Body of pancreas (tissue), 4 donors: ENCODE measurements at regions not wholly inside any gene's neighbourhood (a gene's known extent, or its start where the extent isn't known, plus 50 kb on each side); places are given as distances from the start of the nearest gene placed in this dataset.

Experiments used
- ATAC-seq: fragments of 150-250 bp; one replicate; pipeline ENCODE4 v1.9.1; 2016
- DNase-seq, 4 donors: peaks; one replicate each; pipeline ENCODE4 v3.0.0-alpha.2; 2019
- H3K27ac ChIP-seq, 4 donors: fragments of 200-600 bp; sonication (generic); 1 replicate in 3 of 4; 2 replicates in 1 of 4; pipeline versions ENCODE4 v1.5.1 to v1.6.1; 2016 to 2019; ENCODE audit warnings: mild to moderate bottlenecking in 1 of 4, mixed read lengths in 1 of 4, moderate library complexity in 1 of 4
- H3K27me3 ChIP-seq, 2 donors: fragments of 200-600 bp; sonication (generic); one replicate each; pipeline ENCODE4 v1.6.0; 2016; ENCODE audit warnings: mild to moderate bottlenecking in 1 of 2
- H3K36me3 ChIP-seq, 2 donors: fragments of 200-600 bp; sonication (generic); replicated peaks in 1 of 2; 2 replicates each; pipeline ENCODE4 v1.5.1; 2016; ENCODE audit warnings: low read depth in 2 of 2; ENCODE audit not compliant: insufficient read depth in 1 of 2
- H3K4me1 ChIP-seq: fragments of 200-600 bp; sonication (generic); one replicate; pipeline ENCODE4 v1.6.0; 2016
- H3K4me3 ChIP-seq, 2 donors: fragments of 200-600 bp; sonication (generic); 1 replicate in 1 of 2; 2 replicates in 1 of 2; pipeline ENCODE4 v1.5.1; 2016 to 2019
- H3K9me3 ChIP-seq, 3 donors: fragments of 200-600 bp; sonication (generic); 1 replicate in 2 of 3; 2 replicates in 1 of 3; pipeline ENCODE4 v1.5.1; 2016
- POLR2A ChIP-seq, 3 donors: fragments of 450-650 bp; IDR thresholded peaks; one replicate each; pipeline ENCODE4 v1.6.1; 2016; ENCODE audit warnings: antibody characterized with exemption in 3 of 3, mild to moderate bottlenecking in 2 of 3
- WGBS, 2 donors: methylation state at CpG; one replicate each; pipeline ENCODE4 v1.1.5; 2017; 5-methylcytosine and 5-hydroxymethylcytosine counted together
- intact Hi-C: fragments of 100-400 bp; cut with DNase I; formaldehyde crosslinking; loops from one replicate; pipeline ENCODE4 v1.15.1; 2023
- TF ChIP-seq, protein P1 (sequence below), 7 experiments: fragments of 450-650 bp in 4 of 7; fragments of 200-600 bp in 3 of 7; sonication (generic) in 3 of 7; IDR thresholded peaks; one replicate each; pipeline ENCODE4 v1.5.1; 2016 to 2019; ENCODE audit warnings: antibody characterized with exemption in 7 of 7

DNA sequence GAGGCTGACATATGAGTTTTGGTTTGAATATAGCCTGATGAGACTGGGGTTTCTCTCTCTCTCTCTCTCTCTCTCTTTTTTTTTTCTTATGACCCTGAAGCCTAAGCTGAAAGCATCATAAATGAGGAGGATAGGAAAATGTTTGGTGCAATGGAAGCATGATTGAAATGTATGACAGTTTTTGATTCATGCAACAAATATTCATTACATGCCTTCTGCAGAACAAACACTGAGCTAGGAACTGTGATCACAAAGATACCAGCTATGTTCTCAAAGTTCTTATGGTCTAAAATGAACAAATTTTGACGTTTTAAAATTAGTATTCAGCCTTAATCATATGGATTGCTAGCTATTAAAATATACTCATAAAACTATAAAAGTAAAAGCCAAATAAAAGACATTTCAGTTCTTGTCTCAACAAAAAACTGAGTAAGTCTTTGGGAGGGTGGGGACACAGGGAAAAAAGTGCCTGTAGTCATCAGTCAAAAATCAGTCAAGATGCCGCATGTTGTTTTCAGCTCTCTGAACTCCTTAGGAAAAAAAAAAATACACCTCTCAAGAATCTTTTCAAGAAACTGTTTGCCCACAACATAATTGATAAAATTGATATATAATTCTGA lies 57.2 kb downstream of the NKX6-1 start:
- DNase-seq (no peak), ATAC-seq (no peak)
- no peaks in the 10 kb centered on the region for H3K4me1 ChIP-seq
- intact Hi-C loops: no loop called here
- no peaks in the 10 kb centered on the region for H3K36me3 ChIP-seq
- no peak for TF ChIP-seq POLR2A (IDR thresholded peaks at IDR 0.05)
- TF ChIP-seq, protein P1, sequence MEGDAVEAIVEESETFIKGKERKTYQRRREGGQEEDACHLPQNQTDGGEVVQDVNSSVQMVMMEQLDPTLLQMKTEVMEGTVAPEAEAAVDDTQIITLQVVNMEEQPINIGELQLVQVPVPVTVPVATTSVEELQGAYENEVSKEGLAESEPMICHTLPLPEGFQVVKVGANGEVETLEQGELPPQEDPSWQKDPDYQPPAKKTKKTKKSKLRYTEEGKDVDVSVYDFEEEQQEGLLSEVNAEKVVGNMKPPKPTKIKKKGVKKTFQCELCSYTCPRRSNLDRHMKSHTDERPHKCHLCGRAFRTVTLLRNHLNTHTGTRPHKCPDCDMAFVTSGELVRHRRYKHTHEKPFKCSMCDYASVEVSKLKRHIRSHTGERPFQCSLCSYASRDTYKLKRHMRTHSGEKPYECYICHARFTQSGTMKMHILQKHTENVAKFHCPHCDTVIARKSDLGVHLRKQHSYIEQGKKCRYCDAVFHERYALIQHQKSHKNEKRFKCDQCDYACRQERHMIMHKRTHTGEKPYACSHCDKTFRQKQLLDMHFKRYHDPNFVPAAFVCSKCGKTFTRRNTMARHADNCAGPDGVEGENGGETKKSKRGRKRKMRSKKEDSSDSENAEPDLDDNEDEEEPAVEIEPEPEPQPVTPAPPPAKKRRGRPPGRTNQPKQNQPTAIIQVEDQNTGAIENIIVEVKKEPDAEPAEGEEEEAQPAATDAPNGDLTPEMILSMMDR (IDR thresholded peaks at IDR 0.05): no peak
- 62% methylated on average over 2 of the region's 2 CpGs for WGBS, 2 donors
- H3K27ac ChIP-seq: no peak overlapping the region
- no peak overlapping the region for H3K4me3 ChIP-seq
- no peaks in the 10 kb centered on the region for H3K27me3 ChIP-seq
- H3K9me3 ChIP-seq: no peaks in the 10 kb centered on the region

DNA sequence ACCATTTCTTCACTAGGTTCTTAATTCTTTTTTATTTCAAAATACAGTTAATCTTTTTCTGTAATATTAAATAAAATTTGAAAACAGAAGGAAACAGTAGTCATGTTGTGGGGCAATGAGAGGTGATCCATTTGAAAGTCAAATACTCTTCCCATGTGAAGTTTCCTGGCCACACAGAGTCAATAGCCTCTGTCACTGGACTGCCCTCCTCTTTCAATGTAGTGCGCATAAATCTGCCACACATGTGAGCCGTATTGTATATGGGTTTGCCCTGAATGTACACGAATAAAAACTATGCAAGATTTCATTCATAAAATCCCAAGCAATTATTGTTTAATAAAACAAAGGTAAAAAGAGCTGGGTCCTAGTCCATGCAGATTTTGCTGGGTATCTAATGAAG lies 59.1 kb downstream of the NKX6-1 start:
- Histone ChIP-seq H3K36me3 (no peaks in the 10 kb centered on the region), H3K27ac (no peak overlapping the region), H3K9me3 (no peaks in the 10 kb centered on the region), H3K4me3 (no peak overlapping the region), H3K4me1 (no peaks in the 10 kb centered on the region), H3K27me3 (no peaks in the 10 kb centered on the region)
- ATAC-seq (no peak), DNase-seq (no peak)
- intact Hi-C loops: no loop called here
- WGBS, 2 donors: 71 to 79% methylated on average over 3 of the region's 3 CpGs
- TF ChIP-seq, protein P1 (IDR thresholded peaks at IDR 0.05): no peak
- TF ChIP-seq POLR2A (IDR thresholded peaks at IDR 0.05): no peak

DNA sequence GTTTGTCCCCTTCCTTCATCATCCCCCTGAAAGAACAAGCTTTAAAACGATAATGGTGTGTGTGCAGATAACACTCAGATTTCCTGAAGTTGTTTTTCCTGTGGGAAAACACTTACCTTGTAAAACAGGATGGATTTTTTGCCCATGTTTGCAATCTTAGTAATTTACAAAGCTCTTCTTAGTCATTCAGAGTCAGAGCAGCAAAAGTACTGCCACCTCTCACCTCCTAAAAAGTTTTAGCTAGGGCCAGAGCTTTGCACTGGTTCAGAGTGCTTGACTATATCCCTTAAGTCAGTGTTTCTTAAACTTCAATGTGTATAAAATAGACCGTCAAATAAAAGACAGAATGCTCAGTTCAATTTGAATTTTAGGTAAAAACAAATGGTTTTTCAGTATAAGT lies 62.3 kb downstream of the NKX6-1 start:
- TF ChIP-seq, protein P1 (IDR thresholded peaks at IDR 0.05): no peak
- TF ChIP-seq POLR2A (IDR thresholded peaks at IDR 0.05): no peak
- H3K4me1 ChIP-seq: no peaks in the 10 kb centered on the region
- DNase-seq (no peak), ATAC-seq (no peak)
- H3K4me3 ChIP-seq: no peak overlapping the region
- H3K27me3 ChIP-seq: no peaks in the 10 kb centered on the region
- no peak overlapping the region for H3K27ac ChIP-seq
- WGBS, 2 donors: 47 to 54% methylated on average over 2 of the region's 2 CpGs
- intact Hi-C loops: no loop called here
- no peaks in the 10 kb centered on the region for H3K36me3 ChIP-seq
- H3K9me3 ChIP-seq: no peaks in the 10 kb centered on the region

DNA sequence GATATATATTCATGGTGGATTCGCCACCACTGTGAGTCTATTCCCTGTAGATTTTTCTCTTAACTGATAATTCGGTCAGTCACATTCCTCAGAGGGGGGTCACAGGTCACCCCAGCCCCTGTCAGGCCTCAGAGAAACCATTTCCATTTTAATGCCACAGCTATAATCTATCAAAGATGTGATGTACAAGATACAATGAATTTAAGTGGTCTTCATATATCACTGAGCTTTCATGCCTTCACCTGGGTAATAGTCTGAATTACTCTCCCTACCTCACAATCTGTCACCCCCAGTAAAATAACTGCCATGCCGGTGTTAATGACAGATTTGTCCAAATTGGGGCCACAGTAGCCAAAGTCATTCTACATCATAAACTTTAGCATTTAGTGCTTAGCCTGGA lies 64.7 kb downstream of the NKX6-1 start:
- no peak for DNase-seq
- Histone ChIP-seq H3K27me3 (no peaks in the 10 kb centered on the region), H3K4me1 (no peaks in the 10 kb centered on the region), H3K4me3 (no peak overlapping the region), H3K27ac (no peak overlapping the region), H3K9me3 (no peaks in the 10 kb centered on the region), H3K36me3 (no peaks in the 10 kb centered on the region)
- 49 to 56% methylated on average over 3 of the region's 3 CpGs for WGBS, 2 donors
- intact Hi-C loops: no loop called here
- TF ChIP-seq, protein P1 (IDR thresholded peaks at IDR 0.05): no peak
- no peak for TF ChIP-seq POLR2A (IDR thresholded peaks at IDR 0.05)
- no peak for ATAC-seq

DNA sequence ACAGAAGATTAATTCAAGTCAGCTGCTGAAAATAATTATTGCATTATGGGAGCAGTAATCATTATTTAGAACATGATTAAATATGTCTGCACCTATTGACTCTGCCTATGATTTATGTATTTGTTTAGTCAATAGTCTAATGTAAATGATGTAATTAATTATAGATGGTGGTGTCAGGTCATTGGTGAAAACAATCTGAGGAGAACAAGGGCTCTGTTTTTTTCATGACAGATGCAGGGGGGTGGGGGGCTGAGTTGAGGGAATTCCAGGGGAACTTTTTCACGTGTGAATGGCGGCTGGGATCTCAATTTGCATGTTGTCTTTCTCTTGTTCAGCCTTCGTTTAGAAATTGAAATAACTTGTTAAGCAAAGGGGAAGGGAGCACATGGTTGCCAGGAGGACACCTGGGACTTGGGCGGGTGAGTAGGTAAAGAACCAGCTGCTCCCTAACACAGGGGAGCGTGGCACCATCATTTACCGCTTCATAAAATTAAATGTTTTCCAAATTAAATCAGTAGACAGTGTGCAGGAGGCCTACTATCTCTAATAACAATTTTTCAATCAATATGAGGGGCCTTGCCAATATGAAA lies 65.4 kb downstream of the NKX6-1 start:
- WGBS, 2 donors: 23 to 27% methylated on average over 6 of the region's 6 CpGs
- peak; percentile 18 for ATAC-seq
- Histone ChIP-seq H3K9me3 (no peaks in the 10 kb centered on the region), H3K4me3 (no peak overlapping the region), H3K36me3 (no peaks in the 10 kb centered on the region), H3K27ac (no peak overlapping the region), H3K27me3 (no peaks in the 10 kb centered on the region), H3K4me1 (no peaks in the 10 kb centered on the region)
- TF ChIP-seq, protein P1 (IDR thresholded peaks at IDR 0.05): no peak
- TF ChIP-seq POLR2A (IDR thresholded peaks at IDR 0.05): no peak
- intact Hi-C loops: no loop called here
- peak in 3 of 4 donors; percentile 10 to 16 (median 16) for DNase-seq
